NOMO-1 (cell line): ENCODE measurements at regions not wholly inside any gene's neighbourhood (a gene's known extent, or its start where the extent isn't known, plus 50 kb on each side); places are given as distances from the start of the nearest gene placed in this dataset.
A peak's percentile ranks its signal among the peaks of the same experiment; 100 is the strongest.
"Not testable (repeated sequence)": the region's sequence is repeated elsewhere in the genome, so short reads cannot be mapped to it uniquely, and the experiment has no call there.

Experiments
- DNase-seq, 2 experiments: peaks; one replicate each; lab custom pipeline; 2025; ENCODE audit not compliant: unreplicated experiment in 2 of 2; lab: John Stamatoyannopoulos, UW

GRCh38 chr11:71638801-71639519 is 56.3 kb upstream of the KRTAP5-11 start:
- peak; percentile 3 to 36 for DNase-seq

DNA sequence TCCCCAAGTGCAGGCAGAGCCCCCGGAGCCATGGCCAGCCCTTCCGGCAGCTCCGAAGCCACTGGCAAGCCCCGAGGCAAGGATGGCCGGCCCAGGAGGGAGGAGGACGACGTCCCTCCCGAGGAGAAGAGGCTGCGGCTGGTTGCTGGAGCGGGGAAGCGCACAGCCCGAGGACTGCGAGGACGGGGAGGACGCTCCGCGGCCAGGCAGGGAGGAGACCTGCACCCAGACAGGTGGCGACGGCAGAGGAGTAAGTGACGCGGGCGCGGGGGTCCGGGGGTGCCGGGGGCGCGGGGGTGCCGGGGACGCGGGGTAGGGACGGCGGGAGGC is 56.8 kb upstream of the KRTAP5-11 start:
- not testable (repeated sequence) for DNase-seq

GRCh38 chr11:71639916-71640315 is 57.2 kb upstream of the KRTAP5-11 start:
- not testable (repeated sequence) for DNase-seq

DNA sequence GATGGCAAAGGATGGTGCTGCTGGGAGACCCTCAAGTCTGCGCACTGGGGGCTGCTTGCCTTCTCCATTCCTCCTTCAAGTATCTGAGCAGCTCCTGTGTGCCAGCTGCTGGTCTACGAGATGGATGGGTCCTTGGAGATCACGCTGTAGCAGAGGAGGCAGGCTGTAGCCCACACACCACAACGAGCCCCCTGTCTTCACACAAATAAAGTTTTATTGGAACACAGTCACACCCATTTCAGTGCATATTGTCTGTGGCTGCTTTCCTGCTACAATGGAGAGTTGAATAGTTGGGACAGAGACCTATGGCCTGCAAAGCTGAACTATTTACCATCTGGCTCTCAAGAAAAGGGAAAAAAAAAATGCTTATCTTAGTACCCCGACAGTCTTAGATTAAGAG is 64.4 kb upstream of the KRTAP5-11 start:
- not testable (repeated sequence) for DNase-seq

- not testable (repeated sequence) for DNase-seq
Observed at GRCh38 chr11:71652998-71653397, 70.3 kb upstream of the KRTAP5-11 start.

DNA sequence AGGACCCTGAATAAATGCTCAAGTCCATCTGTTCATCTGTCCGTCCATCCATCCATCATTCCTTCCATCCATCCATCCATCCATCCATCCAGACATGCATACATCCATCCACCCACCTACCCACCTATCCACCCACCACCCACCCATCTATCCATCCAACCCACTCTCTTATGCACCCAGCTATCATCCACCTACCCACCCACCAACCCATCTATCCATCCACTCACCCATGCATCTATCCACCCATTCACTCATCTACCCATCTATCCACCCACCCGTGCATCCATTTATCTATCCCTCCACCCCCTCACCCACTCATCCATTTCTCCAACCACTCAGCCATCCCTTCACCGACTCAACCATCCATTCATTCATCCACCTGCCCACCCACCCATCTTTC is 71.7 kb upstream of the KRTAP5-11 start:
- not testable (repeated sequence) for DNase-seq

DNA sequence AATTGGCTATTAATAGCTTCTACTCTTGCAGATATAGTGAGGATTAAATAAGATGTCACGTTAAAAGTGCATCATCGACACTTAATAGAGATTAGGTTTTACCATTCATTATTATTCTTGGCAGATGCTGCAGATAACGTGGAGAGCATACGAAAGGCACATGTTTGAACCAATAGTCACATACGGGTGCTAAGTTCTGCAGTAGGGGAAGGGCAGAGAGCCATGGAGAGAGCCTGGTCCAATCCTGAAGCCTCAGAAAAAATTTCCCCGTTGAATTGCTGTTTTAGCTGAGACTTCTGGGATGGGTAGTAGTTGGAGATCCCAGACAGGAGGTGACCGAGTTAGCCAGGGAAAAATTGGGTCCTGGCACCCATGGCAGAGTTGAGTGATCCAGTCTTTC is 72.4 kb upstream of the KRTAP5-11 start:
- DNase-seq = not testable (repeated sequence)

DNA sequence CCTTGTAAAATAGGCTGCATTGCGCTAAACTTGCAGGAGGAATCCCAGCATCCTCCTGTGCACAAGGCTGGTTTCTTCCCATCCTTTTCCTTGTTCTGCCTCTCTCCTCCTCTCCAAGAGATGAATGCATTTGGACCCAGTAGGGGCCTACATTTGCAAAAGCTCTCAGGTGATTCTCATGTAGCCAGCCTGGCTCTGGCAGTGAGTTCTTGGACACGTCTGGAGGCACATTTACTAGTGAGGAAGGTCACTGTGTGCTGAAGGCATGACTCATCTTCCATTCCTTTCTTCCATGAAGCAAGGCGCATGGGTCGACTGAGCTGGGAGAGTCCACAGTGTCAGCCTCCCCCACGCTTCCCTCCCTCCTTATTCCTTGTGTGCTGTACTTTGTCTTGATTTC is 73.8 kb upstream of the KRTAP5-11 start:
- not testable (repeated sequence) for DNase-seq

DNA sequence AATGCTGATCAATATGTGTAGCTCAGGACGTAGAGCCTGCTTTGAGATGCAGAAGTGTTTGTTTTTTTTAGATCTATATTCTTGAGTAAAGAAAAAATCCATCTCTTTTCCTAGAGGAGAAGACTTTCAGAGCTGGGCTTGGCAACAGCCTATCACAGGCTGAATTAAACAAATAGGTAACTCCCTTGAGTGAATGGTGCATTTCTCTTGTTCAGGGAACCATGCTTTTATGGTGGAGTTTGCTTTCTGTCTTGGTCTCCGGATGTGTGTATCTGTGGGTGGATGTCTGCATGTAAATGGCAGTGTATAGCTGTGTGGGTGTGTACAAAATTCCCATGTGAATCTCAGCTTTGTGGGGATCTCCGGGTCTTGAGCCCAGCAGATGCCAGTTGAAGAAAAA is 82.3 kb upstream of the KRTAP5-11 start:
- not testable (repeated sequence) for DNase-seq

DNA sequence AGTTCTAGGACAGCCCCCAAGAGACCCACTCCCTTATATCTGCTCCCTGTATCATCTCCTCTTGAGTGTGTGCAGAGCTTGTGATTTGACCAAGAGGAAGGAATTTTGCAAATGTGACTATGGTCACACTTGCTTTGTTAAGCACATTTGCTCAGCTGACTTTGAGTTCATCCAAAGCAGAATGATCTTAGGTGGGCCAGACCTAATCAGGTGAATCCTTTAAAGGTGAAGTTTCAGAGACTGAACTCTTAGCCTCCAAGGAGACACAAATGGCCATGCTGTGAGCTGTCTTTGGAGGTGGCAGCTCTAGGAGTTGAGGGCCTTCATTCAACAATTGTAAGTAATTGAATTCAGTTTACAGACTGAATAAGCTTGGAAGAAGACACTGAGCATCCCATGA is 115.4 kb upstream of the KRTAP5-11 start:
- not testable (repeated sequence) for DNase-seq

- not testable (repeated sequence) for DNase-seq
Observed at GRCh38 chr11:71698961-71699360, 116.3 kb upstream of the KRTAP5-11 start.

GRCh38 chr11:71701435-71702291 is 119.0 kb upstream of the KRTAP5-11 start:
- not testable (repeated sequence) for DNase-seq

DNA sequence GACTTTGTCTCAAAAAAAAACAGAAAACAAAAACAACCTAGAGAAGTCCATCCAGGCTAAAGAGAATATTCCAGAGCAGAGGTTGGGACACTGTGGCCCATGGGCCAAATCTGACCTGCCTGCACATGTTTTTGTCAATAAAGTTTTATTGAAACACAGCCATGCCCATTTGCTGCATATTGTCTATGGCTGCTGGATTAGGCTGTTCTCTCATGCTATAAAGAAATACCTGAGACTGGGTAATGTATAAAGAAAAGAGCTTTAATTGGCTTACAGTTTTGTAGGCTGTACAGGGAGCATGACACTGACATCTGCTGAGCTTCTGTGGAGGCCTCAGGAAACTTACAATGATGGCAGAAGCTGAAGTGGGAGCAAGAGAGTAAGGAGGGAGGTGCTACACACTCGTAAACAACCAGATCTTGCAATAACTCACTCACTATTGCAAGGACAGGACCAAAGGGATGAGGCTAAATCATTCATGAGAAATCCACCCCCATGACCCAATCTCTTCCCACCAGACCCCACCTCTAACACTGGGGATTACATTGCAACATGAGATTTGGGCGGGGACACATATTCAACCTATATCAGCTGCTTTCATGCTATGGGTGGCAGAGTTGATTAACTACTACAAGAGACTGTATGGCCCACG is 122.5 kb upstream of the KRTAP5-11 start:
- DNase-seq = not testable (repeated sequence)

- not testable (repeated sequence) for DNase-seq
Observed at GRCh38 chr11:71705738-71706432, 123.2 kb upstream of the KRTAP5-11 start.

- not testable (repeated sequence) for DNase-seq
Observed at GRCh38 chr11:71707083-71707482, 124.4 kb upstream of the KRTAP5-11 start.

GRCh38 chr11:71709541-71709940 is 123.5 kb upstream of the DEFB108B start:
- not testable (repeated sequence) for DNase-seq

- not testable (repeated sequence) for DNase-seq
Observed at GRCh38 chr11:71710171-71710671, 122.8 kb upstream of the DEFB108B start.

- DNase-seq = not testable (repeated sequence)
Observed at GRCh38 chr11:71710701-71711385, 122.2 kb upstream of the DEFB108B start.

GRCh38 chr11:71712350-71712749 is 120.7 kb upstream of the DEFB108B start:
- not testable (repeated sequence) for DNase-seq

DNA sequence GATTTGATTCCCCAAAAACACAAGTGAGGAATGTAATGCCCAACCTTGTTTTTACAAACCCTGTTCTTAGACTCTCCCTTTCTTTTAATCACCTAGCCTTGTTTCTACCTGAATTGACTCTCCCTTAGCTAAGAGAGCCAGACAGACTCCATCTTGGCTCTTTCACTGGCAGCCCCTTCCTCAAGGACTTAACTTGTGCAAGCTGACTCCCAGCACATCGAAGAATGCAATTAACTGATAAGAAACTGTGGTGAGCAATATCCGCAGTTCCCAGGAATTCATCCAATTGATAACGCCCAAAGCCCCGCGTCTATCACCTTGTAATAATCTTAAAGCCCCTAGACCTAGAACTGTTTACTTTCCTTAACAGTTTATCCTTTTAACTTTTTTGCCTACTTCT is 120.2 kb upstream of the DEFB108B start:
- not testable (repeated sequence) for DNase-seq
